B cell (primary cell): ENCODE measurements at regions not wholly inside any gene's neighbourhood (a gene's known extent, or its start where the extent isn't known, plus 50 kb on each side); places are given as distances from the start of the nearest gene placed in this dataset.

Experiments used
- ATAC-seq: fragments of 200-7000 bp; cut with Tn5 transposase; one replicate; pipeline ENCODE4 v1.10.0; 2021; ENCODE audit warnings: low read depth, mild to moderate bottlenecking, moderate number of reproducible peaks, moderate library complexity
- CTCF ChIA-PET: fragments of 350-600 bp; sonication (Branson Sonifier 250); formaldehyde crosslinking; loops from one replicate; lab custom pipeline; 2021; ENCODE audit warnings: antibody characterized with exemption, inconsistent platforms; lab: Charles Lee
- POLR2A ChIA-PET: fragments of 350-600 bp; sonication (Branson Sonifier 250); formaldehyde crosslinking; loops from one replicate; lab custom pipeline; 2021; ENCODE audit warnings: antibody characterized with exemption; lab: Charles Lee
- DNase-seq: peaks from one replicate; pipeline ENCODE4 v3.0.0; 2013
- H2AFZ ChIP-seq: 2 replicates; pipeline ENCODE4 v1.6.1; 2012; ENCODE audit warnings: mild to moderate bottlenecking, low read depth, low read length; ENCODE audit not compliant: insufficient read depth, poor library complexity, severe bottlenecking
- H3K27ac ChIP-seq, 2 donors: 1 replicate in 1 of 2; 2 replicates in 1 of 2; pipeline ENCODE4 v1.5.1; 2012 to 2013; ENCODE audit warnings: low read length in 2 of 2, mild to moderate bottlenecking in 2 of 2, moderate library complexity in 1 of 2
- H3K27me3 ChIP-seq, 4 experiments: fragments of 200-600 bp in 1 of 4; sonication (generic) in 1 of 4; replicated peaks in 1 of 4; 1 replicate in 2 of 4; 2 replicates in 2 of 4; pipeline versions ENCODE4 v1.6.1 to v1.7.0; 2013 to 2016; ENCODE audit warnings: low read length in 3 of 4, mild to moderate bottlenecking in 2 of 4, mixed read lengths in 1 of 4, moderate library complexity in 1 of 4; ENCODE audit not compliant: insufficient read depth in 4 of 4, control insufficient read depth in 3 of 4; ENCODE audit errors: control extremely low read depth in 1 of 4
- H3K36me3 ChIP-seq, 2 experiments: replicated peaks in 1 of 2; 1 replicate in 1 of 2; 2 replicates in 1 of 2; pipeline versions ENCODE4 v1.6.1 to v1.7.1; 2013; ENCODE audit warnings: low read length in 1 of 2; ENCODE audit not compliant: insufficient read depth in 2 of 2, control insufficient read depth in 1 of 2; ENCODE audit errors: control extremely low read depth in 1 of 2, extremely low read depth in 1 of 2
- H3K4me1 ChIP-seq, 2 donors: fragments of 200-600 bp in 1 of 2; sonication (generic) in 1 of 2; 1 replicate in 1 of 2; 2 replicates in 1 of 2; pipeline versions ENCODE4 v1.5.1 to v1.6.1; 2013 to 2017; ENCODE audit warnings: low read length in 2 of 2; ENCODE audit not compliant: control insufficient read depth in 2 of 2, insufficient read depth in 2 of 2
- H3K4me2 ChIP-seq: replicated peaks from 2 replicates; pipeline ENCODE3; 2012; ENCODE audit warnings: mild to moderate bottlenecking, low read depth, low read length; ENCODE audit not compliant: poor library complexity, severe bottlenecking
- H3K4me3 ChIP-seq, 5 experiments: fragments of 200-600 bp in 1 of 5; sonication (generic) in 1 of 5; 1 replicate in 3 of 5; 2 replicates in 2 of 5; pipeline versions ENCODE4 v1.5.1 to v1.7.0; 2011 to 2016; ENCODE audit warnings: low read length in 4 of 5, mild to moderate bottlenecking in 4 of 5, low read depth in 2 of 5, control low read depth in 1 of 5, moderate library complexity in 1 of 5; ENCODE audit not compliant: insufficient read depth in 1 of 5; ENCODE audit errors: control extremely low read depth in 1 of 5, extremely low read depth in 1 of 5
- H3K79me2 ChIP-seq: fragments of 200-600 bp; sonication (generic); one replicate; pipeline ENCODE4 v1.6.0; 2016; ENCODE audit warnings: low read length; ENCODE audit not compliant: control insufficient read depth, insufficient read depth
- H3K9ac ChIP-seq: fragments of 200-600 bp; sonication (generic); 2 replicates; pipeline ENCODE4 v1.6.1; 2017; ENCODE audit warnings: mild to moderate bottlenecking, low read length, moderate library complexity
- H3K9me3 ChIP-seq, 3 donors: one replicate each; pipeline versions ENCODE4 v1.6.1 to v1.7.1; 2013; ENCODE audit warnings: low read length in 2 of 3; ENCODE audit not compliant: control insufficient read depth in 2 of 3, insufficient read depth in 1 of 3; ENCODE audit errors: control extremely low read depth in 1 of 3
- H4K20me1 ChIP-seq: 2 replicates; pipeline ENCODE4 v1.6.0; 2012; ENCODE audit warnings: mild to moderate bottlenecking, low read length; ENCODE audit not compliant: insufficient read depth, control insufficient read depth, poor library complexity, severe bottlenecking
- H3K27ac Mint-ChIP-seq: one replicate; pipeline ENCODE4 v1.8.0; 2021; ENCODE audit warnings: mixed read lengths
- H3K27me3 Mint-ChIP-seq: one replicate; pipeline ENCODE4 v1.8.0; 2021; ENCODE audit warnings: mixed read lengths
- H3K4me1 Mint-ChIP-seq: one replicate; pipeline ENCODE4 v1.8.0; 2021; ENCODE audit warnings: mixed read lengths
- H3K4me3 Mint-ChIP-seq: one replicate; pipeline ENCODE4 v1.8.0; 2021; ENCODE audit warnings: mixed read lengths
- H3K9me3 Mint-ChIP-seq: one replicate; pipeline ENCODE4 v1.8.0; 2022; ENCODE audit warnings: mixed read lengths; ENCODE audit not compliant: insufficient read depth
- EZH2 ChIP-seq: IDR thresholded peaks from 2 replicates; pipeline ENCODE4 v1.6.1; 2012; ENCODE audit warnings: borderline replicate concordance, low read depth, mild to moderate bottlenecking, moderate library complexity, low read length; ENCODE audit not compliant: insufficient read depth, poor library complexity, severe bottlenecking
- WGBS: methylation state at CpG from one replicate; pipeline ENCODE4 v1.1.5; 2013; ENCODE audit warnings: missing lambda C conversion rate; ENCODE audit not compliant: insufficient coverage; 5-methylcytosine and 5-hydroxymethylcytosine counted together
- intact Hi-C: fragments of 100-400 bp; cut with micrococcal nuclease; formaldehyde crosslinking; loops from one replicate; pipeline ENCODE4 v1.10.0; 2022
- TF ChIP-seq, protein P1 (sequence below): fragments of 200-600 bp; IDR thresholded peaks from one replicate; pipeline ENCODE4 v1.8.0; 2022; ENCODE audit warnings: antibody characterized with exemption, mild to moderate bottlenecking

DNA sequence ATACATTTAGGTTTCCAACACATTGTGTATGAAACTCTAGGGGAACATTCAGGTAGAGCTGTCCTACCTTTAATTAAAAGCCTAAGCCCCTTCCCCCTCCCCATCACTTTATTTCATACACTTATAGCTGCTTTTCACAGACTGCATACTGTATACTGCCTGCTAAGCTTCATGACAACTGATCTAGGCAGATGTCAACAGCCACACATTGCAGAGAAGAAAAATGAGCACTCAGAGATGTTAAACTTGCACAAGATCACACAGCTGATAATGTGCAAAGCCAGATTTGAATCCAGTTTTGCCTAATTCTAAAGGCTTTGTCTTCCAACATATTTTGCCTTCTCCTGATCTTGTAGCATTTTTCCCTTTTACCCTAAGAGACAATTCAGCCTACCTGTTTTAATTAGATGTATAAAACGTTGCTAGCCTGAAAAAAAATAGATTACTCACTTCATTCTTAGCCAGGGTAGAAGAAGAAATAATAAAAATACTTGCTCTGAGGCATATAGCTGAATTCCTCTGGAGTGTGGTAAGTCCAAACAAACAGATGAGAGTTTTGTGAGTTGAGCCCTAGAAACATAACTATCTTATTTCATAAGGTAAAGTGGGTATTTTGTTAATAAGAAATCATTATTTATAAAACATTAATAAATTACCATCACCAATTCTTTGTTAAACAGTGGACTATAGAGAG lies 56.9 kb upstream of the CAST start:
- Histone ChIP-seq H3K79me2 (no peaks in the 10 kb centered on the region), H3K9me3 (no peaks in the 10 kb centered on the region), H4K20me1 (no peaks in the 10 kb centered on the region), H3K27me3 (peaks cover 0 to 7% (median 0%) of the 10 kb centered on the region in 4 experiments), H3K36me3 (no peaks in the 10 kb centered on the region), H3K4me2 (no peak overlapping the region), H3K4me1 (no peaks in the 10 kb centered on the region), H3K27ac (no peak overlapping the region), H2AFZ (no peak overlapping the region), H3K4me3 (no peak overlapping the region), H3K9ac (no peak overlapping the region)
- CTCF ChIA-PET, result interaction anchor here (0.6 to 8.5 kb wide), 3 partner anchors 9 to 746 kb away, joined by 3 to 70 read pairs (median 17); no protein-coding TSS in a partner anchor
- H3K27ac Mint-ChIP-seq, result no peak overlapping the region
- TF ChIP-seq, protein P1, sequence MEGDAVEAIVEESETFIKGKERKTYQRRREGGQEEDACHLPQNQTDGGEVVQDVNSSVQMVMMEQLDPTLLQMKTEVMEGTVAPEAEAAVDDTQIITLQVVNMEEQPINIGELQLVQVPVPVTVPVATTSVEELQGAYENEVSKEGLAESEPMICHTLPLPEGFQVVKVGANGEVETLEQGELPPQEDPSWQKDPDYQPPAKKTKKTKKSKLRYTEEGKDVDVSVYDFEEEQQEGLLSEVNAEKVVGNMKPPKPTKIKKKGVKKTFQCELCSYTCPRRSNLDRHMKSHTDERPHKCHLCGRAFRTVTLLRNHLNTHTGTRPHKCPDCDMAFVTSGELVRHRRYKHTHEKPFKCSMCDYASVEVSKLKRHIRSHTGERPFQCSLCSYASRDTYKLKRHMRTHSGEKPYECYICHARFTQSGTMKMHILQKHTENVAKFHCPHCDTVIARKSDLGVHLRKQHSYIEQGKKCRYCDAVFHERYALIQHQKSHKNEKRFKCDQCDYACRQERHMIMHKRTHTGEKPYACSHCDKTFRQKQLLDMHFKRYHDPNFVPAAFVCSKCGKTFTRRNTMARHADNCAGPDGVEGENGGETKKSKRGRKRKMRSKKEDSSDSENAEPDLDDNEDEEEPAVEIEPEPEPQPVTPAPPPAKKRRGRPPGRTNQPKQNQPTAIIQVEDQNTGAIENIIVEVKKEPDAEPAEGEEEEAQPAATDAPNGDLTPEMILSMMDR, result no peak
- no peak for TF ChIP-seq EZH2
- POLR2A ChIA-PET, result no interaction called here
- intact Hi-C loops, result no loop called here
- H3K27me3 Mint-ChIP-seq, result peaks cover 19% of the 10 kb centered on the region
- H3K9me3 Mint-ChIP-seq, result no peaks in the 10 kb centered on the region
- DNase-seq (no peak), ATAC-seq (no peak)
- no CpG with 5 or more reads among the region's 1 CpG for WGBS
- no peak overlapping the region for H3K4me3 Mint-ChIP-seq
- H3K4me1 Mint-ChIP-seq, result no peaks in the 10 kb centered on the region

DNA sequence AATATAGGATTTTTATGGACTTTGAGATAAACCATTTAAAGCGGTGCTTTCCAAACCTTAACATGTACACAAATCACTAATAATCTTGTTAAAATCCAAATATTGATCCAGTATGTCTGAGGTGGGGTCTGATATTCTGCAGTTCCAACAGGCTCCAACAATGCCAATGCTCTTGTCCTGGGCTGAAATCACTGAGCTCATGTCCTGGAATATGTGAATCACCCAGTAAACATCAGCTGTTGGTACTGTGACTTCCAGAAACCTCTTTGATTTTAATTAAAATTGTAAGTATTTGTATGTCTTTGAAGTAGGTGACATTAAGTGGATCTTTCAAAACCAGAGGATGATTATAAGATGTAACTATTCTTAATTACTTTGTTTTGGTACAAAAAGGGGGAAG lies 52.8 kb upstream of the CAST start:
- Histone ChIP-seq H2AFZ (no peak overlapping the region), H3K4me2 (no peak overlapping the region), H4K20me1 (no peaks in the 10 kb centered on the region), H3K4me1 (peaks cover 0 to 3% of the 10 kb centered on the region in 2 donors), H3K27me3 (no peaks in the 10 kb centered on the region), H3K9me3 (no peaks in the 10 kb centered on the region), H3K36me3 (no peaks in the 10 kb centered on the region), H3K27ac (no peak overlapping the region), H3K9ac (no peak overlapping the region), H3K4me3 (no peak overlapping the region), H3K79me2 (no peaks in the 10 kb centered on the region)
- intact Hi-C loops, result no loop called here
- no CpG with 5 or more reads among the region's 1 CpG for WGBS
- no peak overlapping the region for H3K4me3 Mint-ChIP-seq
- H3K27ac Mint-ChIP-seq, result no peak overlapping the region
- peaks cover 23% of the 10 kb centered on the region for H3K27me3 Mint-ChIP-seq
- CTCF ChIA-PET, result interaction anchor here (1.5 kb wide), 1 partner anchor 8 kb away, joined by 3 read pairs; no protein-coding TSS in a partner anchor
- DNase-seq, result no peak
- TF ChIP-seq, protein P1, result no peak
- TF ChIP-seq EZH2, result no peak
- no peaks in the 10 kb centered on the region for H3K9me3 Mint-ChIP-seq
- POLR2A ChIA-PET, result no interaction called here
- no peaks in the 10 kb centered on the region for H3K4me1 Mint-ChIP-seq
- ATAC-seq, result no peak
